ENCODE measurements at regions not wholly inside any gene's neighbourhood (a gene's known extent, or its start where the extent isn't known, plus 50 kb on each side); places are given as distances from the start of the nearest gene placed in this dataset.

GRCh38 chr2:187168720-187169713 is 279.0 kb downstream of the CALCRL start:
- H3K4me1 ChIP-seq (ENCODE audit: insufficient read depth, low read length): no peaks in the 10 kb centered on the region
- no peak overlapping the region for H3K4me3 ChIP-seq (ENCODE audit: low read length)
- no peak overlapping the region for H3K27ac Mint-ChIP-seq
- H3K4me3 Mint-ChIP-seq: no peak overlapping the region
- H3K36me3 Mint-ChIP-seq: no peaks in the 10 kb centered on the region
- H3K27ac ChIP-seq (ENCODE audit: low read depth, low read length): no peak overlapping the region
- H3K36me3 ChIP-seq (ENCODE audit: insufficient read depth, low read length): no peaks in the 10 kb centered on the region
- no peaks in the 10 kb centered on the region for H3K4me1 Mint-ChIP-seq
- no peaks in the 10 kb centered on the region for H3K27me3 Mint-ChIP-seq
- POLR2A ChIA-PET: no interaction called here
- no peak for DNase-seq
- H3K27me3 ChIP-seq (ENCODE audit: insufficient read depth, low read length, poor library complexity, severe bottlenecking): no peaks in the 10 kb centered on the region
- no peaks in the 10 kb centered on the region for H3K9me3 ChIP-seq (ENCODE audit: low read length)
- H3K9me3 Mint-ChIP-seq: peaks cover 0 to 8% (median 0%) of the 10 kb centered on the region in 5 donors
- CTCF ChIA-PET: no interaction called here

- Mint-ChIP-seq H3K4me3 (no peak overlapping the region), H3K9me3 (peaks cover 0 to 8% (median 0%) of the 10 kb centered on the region in 5 donors), H3K4me1 (no peaks in the 10 kb centered on the region), H3K27ac (no peak overlapping the region), H3K27me3 (no peaks in the 10 kb centered on the region), H3K36me3 (no peaks in the 10 kb centered on the region)
- no peak overlapping the region for H3K4me3 ChIP-seq (ENCODE audit: low read length)
- no peak for DNase-seq
- H3K36me3 ChIP-seq (ENCODE audit: insufficient read depth, low read length): no peaks in the 10 kb centered on the region
- H3K27me3 ChIP-seq (ENCODE audit: insufficient read depth, low read length, poor library complexity, severe bottlenecking): no peaks in the 10 kb centered on the region
- no peaks in the 10 kb centered on the region for H3K4me1 ChIP-seq (ENCODE audit: insufficient read depth, low read length)
- no peaks in the 10 kb centered on the region for H3K9me3 ChIP-seq (ENCODE audit: low read length)
- no peak overlapping the region for H3K27ac ChIP-seq (ENCODE audit: low read depth, low read length)
- CTCF ChIA-PET: no interaction called here
- POLR2A ChIA-PET: no interaction called here
These were observed 280.6 kb downstream of the CALCRL start for GRCh38 chr2:187167491-187167890.

GRCh38 chr2:187165936-187166610 is 282.0 kb downstream of the CALCRL start:
- ChIA-PET CTCF (no interaction called here), POLR2A (no interaction called here)
- H3K4me3 ChIP-seq (ENCODE audit: low read length): no peak overlapping the region
- H3K4me1 Mint-ChIP-seq: no peaks in the 10 kb centered on the region
- no peaks in the 10 kb centered on the region for H3K27me3 ChIP-seq (ENCODE audit: insufficient read depth, low read length, poor library complexity, severe bottlenecking)
- no peaks in the 10 kb centered on the region for H3K36me3 Mint-ChIP-seq
- H3K4me1 ChIP-seq (ENCODE audit: insufficient read depth, low read length): no peaks in the 10 kb centered on the region
- no peak overlapping the region for H3K4me3 Mint-ChIP-seq
- DNase-seq: no peak
- no peaks in the 10 kb centered on the region for H3K36me3 ChIP-seq (ENCODE audit: insufficient read depth, low read length)
- H3K9me3 Mint-ChIP-seq: peaks cover 0 to 8% (median 3%) of the 10 kb centered on the region in 5 donors
- no peaks in the 10 kb centered on the region for H3K27me3 Mint-ChIP-seq
- no peak overlapping the region for H3K27ac ChIP-seq (ENCODE audit: low read depth, low read length)
- H3K9me3 ChIP-seq (ENCODE audit: low read length): no peaks in the 10 kb centered on the region
- H3K27ac Mint-ChIP-seq: no peak overlapping the region

- Histone ChIP-seq H3K27me3 (ENCODE audit: insufficient read depth, low read length, poor library complexity, severe bottlenecking) (no peaks in the 10 kb centered on the region), H3K27ac (ENCODE audit: low read depth, low read length) (no peak overlapping the region), H3K9me3 (ENCODE audit: low read length) (no peaks in the 10 kb centered on the region), H3K36me3 (ENCODE audit: insufficient read depth, low read length) (no peaks in the 10 kb centered on the region), H3K4me1 (ENCODE audit: insufficient read depth, low read length) (no peaks in the 10 kb centered on the region), H3K4me3 (ENCODE audit: low read length) (no peak overlapping the region)
- DNase-seq: no peak
- H3K27me3 Mint-ChIP-seq: no peaks in the 10 kb centered on the region
- CTCF ChIA-PET: no interaction called here
- H3K4me1 Mint-ChIP-seq: no peaks in the 10 kb centered on the region
- H3K27ac Mint-ChIP-seq: no peak overlapping the region
- POLR2A ChIA-PET: no interaction called here
- H3K4me3 Mint-ChIP-seq: no peak overlapping the region
- H3K36me3 Mint-ChIP-seq: no peaks in the 10 kb centered on the region
- peaks cover 3 to 16% (median 12%) of the 10 kb centered on the region in 5 donors for H3K9me3 Mint-ChIP-seq
These were observed 289.6 kb downstream of the CALCRL start for GRCh38 chr2:187158452-187158851.

- Histone ChIP-seq H3K9me3 (ENCODE audit: low read length) (no peaks in the 10 kb centered on the region), H3K27me3 (ENCODE audit: insufficient read depth, low read length, poor library complexity, severe bottlenecking) (no peaks in the 10 kb centered on the region), H3K4me1 (ENCODE audit: insufficient read depth, low read length) (no peaks in the 10 kb centered on the region), H3K4me3 (ENCODE audit: low read length) (no peak overlapping the region), H3K36me3 (ENCODE audit: insufficient read depth, low read length) (no peaks in the 10 kb centered on the region), H3K27ac (ENCODE audit: low read depth, low read length) (no peak overlapping the region)
- Mint-ChIP-seq H3K27me3 (no peaks in the 10 kb centered on the region), H3K4me3 (no peak overlapping the region), H3K9me3 (peaks cover 4 to 14% (median 12%) of the 10 kb centered on the region in 5 donors), H3K4me1 (no peaks in the 10 kb centered on the region), H3K36me3 (no peaks in the 10 kb centered on the region), H3K27ac (no peak overlapping the region)
- DNase-seq: no peak
- POLR2A ChIA-PET: no interaction called here
- CTCF ChIA-PET: no interaction called here
These were observed 291.0 kb downstream of the CALCRL start for GRCh38 chr2:187157046-187157445.

GRCh38 chr2:187155476-187155875 is 292.6 kb downstream of the CALCRL start:
- CTCF ChIA-PET: no interaction called here
- H3K27me3 Mint-ChIP-seq: no peaks in the 10 kb centered on the region

GRCh38 chr2:187150670-187151069 is 297.4 kb downstream of the CALCRL start:
- no peaks in the 10 kb centered on the region for H3K9me3 ChIP-seq (ENCODE audit: low read length)
- Mint-ChIP-seq H3K27me3 (no peaks in the 10 kb centered on the region), H3K4me1 (no peaks in the 10 kb centered on the region)

More at GRCh38 chr2:187155476-187155875, 292.6 kb downstream of the CALCRL start:
- H3K4me3 Mint-ChIP-seq: no peak overlapping the region
- H3K36me3 Mint-ChIP-seq: no peaks in the 10 kb centered on the region
- POLR2A ChIA-PET: no interaction called here
- H3K4me3 ChIP-seq (ENCODE audit: low read length): no peak overlapping the region
- no peak for DNase-seq
- no peaks in the 10 kb centered on the region for H3K4me1 Mint-ChIP-seq
- H3K36me3 ChIP-seq (ENCODE audit: insufficient read depth, low read length): no peaks in the 10 kb centered on the region
- no peaks in the 10 kb centered on the region for H3K9me3 ChIP-seq (ENCODE audit: low read length)
- H3K27me3 ChIP-seq (ENCODE audit: insufficient read depth, low read length, poor library complexity, severe bottlenecking): no peaks in the 10 kb centered on the region
- H3K4me1 ChIP-seq (ENCODE audit: insufficient read depth, low read length): no peaks in the 10 kb centered on the region
- no peak overlapping the region for H3K27ac ChIP-seq (ENCODE audit: low read depth, low read length)
- H3K9me3 Mint-ChIP-seq: peaks cover 4 to 13% (median 12%) of the 10 kb centered on the region in 5 donors
- no peak overlapping the region for H3K27ac Mint-ChIP-seq

GRCh38 chr2:187148059-187148714 is 299.2 kb upstream of the ZSWIM2 start:
- no peak for DNase-seq
- Mint-ChIP-seq H3K4me1 (no peaks in the 10 kb centered on the region), H3K27me3 (no peaks in the 10 kb centered on the region), H3K27ac (no peak overlapping the region), H3K9me3 (peaks cover 0 to 21% (median 2%) of the 10 kb centered on the region in 5 donors), H3K36me3 (no peaks in the 10 kb centered on the region), H3K4me3 (no peak overlapping the region)
- Histone ChIP-seq H3K27ac (ENCODE audit: low read depth, low read length) (no peak overlapping the region), H3K4me3 (ENCODE audit: low read length) (no peak overlapping the region), H3K4me1 (ENCODE audit: insufficient read depth, low read length) (no peaks in the 10 kb centered on the region), H3K9me3 (ENCODE audit: low read length) (no peaks in the 10 kb centered on the region), H3K36me3 (ENCODE audit: insufficient read depth, low read length) (no peaks in the 10 kb centered on the region), H3K27me3 (ENCODE audit: insufficient read depth, low read length, poor library complexity, severe bottlenecking) (no peaks in the 10 kb centered on the region)
- ChIA-PET CTCF (no interaction called here), POLR2A (no interaction called here)

More at GRCh38 chr2:187150670-187151069, 297.4 kb downstream of the CALCRL start:
- H3K27ac ChIP-seq (ENCODE audit: low read depth, low read length): no peak overlapping the region
- no peaks in the 10 kb centered on the region for H3K36me3 Mint-ChIP-seq
- no peaks in the 10 kb centered on the region for H3K4me1 ChIP-seq (ENCODE audit: insufficient read depth, low read length)
- H3K4me3 ChIP-seq (ENCODE audit: low read length): no peak overlapping the region
- no peak overlapping the region for H3K4me3 Mint-ChIP-seq
- no peak for DNase-seq
- ChIA-PET CTCF (no interaction called here), POLR2A (no interaction called here)
- H3K9me3 Mint-ChIP-seq: peaks cover 2 to 18% (median 5%) of the 10 kb centered on the region in 5 donors
- H3K36me3 ChIP-seq (ENCODE audit: insufficient read depth, low read length): no peaks in the 10 kb centered on the region
- no peaks in the 10 kb centered on the region for H3K27me3 ChIP-seq (ENCODE audit: insufficient read depth, low read length, poor library complexity, severe bottlenecking)
- H3K27ac Mint-ChIP-seq: no peak overlapping the region

Measured in CD8-positive, alpha-beta memory T cell (primary cell).